GM08714 (cell line): ENCODE measurements at regions not wholly inside any gene's neighbourhood (a gene's known extent, or its start where the extent isn't known, plus 50 kb on each side); places are given as distances from the start of the nearest gene placed in this dataset.
"Not testable (repeated sequence)": the region's sequence is repeated elsewhere in the genome, so short reads cannot be mapped to it uniquely, and the experiment has no call there.

Experiments
- H3K4me3 ChIP-seq: fragments of 200-500 bp; sonication (Bioruptor generic); 2 replicates; pipeline ENCODE4 v1.5.1; 2014; ENCODE audit warnings: mild to moderate bottlenecking, low read length, inconsistent platforms
- ZNF274 ChIP-seq: IDR thresholded peaks from 2 replicates; pipeline ENCODE4 v1.6.1; 2012; ENCODE audit warnings: mild to moderate bottlenecking, low read depth, low read length

- TF ChIP-seq ZNF274 = no peak
- H3K4me3 ChIP-seq = no peak overlapping the region
These were observed 53.4 kb upstream of the FRG2C start for GRCh38 chr3:75610773-75611172.

- H3K4me3 ChIP-seq = not testable (repeated sequence)
These were observed 52.2 kb upstream of the FRG2C start for GRCh38 chr3:75611724-75612460.
